D721Med (cell line): ENCODE measurements at regions not wholly inside any gene's neighbourhood (a gene's known extent, or its start where the extent isn't known, plus 50 kb on each side); places are given as distances from the start of the nearest gene placed in this dataset.

Experiments
- DNase-seq: peaks from one replicate; pipeline ENCODE4 v3.0.0; 2011; ENCODE audit warnings: low spot score; ENCODE audit not compliant: insufficient read length
- FAIRE-seq: peaks from 2 replicates; lab custom pipeline; 2011; peaks lifted over from hg19 to GRCh38; lab: Jason Lieb, UNC
- TF ChIP-seq, protein P1 (sequence below): IDR thresholded peaks from 2 replicates; pipeline ENCODE4 v1.5.1; 2012; ENCODE audit warnings: mild to moderate bottlenecking, control low read depth; ENCODE audit not compliant: insufficient read depth; ENCODE audit errors: missing control alignments

DNA sequence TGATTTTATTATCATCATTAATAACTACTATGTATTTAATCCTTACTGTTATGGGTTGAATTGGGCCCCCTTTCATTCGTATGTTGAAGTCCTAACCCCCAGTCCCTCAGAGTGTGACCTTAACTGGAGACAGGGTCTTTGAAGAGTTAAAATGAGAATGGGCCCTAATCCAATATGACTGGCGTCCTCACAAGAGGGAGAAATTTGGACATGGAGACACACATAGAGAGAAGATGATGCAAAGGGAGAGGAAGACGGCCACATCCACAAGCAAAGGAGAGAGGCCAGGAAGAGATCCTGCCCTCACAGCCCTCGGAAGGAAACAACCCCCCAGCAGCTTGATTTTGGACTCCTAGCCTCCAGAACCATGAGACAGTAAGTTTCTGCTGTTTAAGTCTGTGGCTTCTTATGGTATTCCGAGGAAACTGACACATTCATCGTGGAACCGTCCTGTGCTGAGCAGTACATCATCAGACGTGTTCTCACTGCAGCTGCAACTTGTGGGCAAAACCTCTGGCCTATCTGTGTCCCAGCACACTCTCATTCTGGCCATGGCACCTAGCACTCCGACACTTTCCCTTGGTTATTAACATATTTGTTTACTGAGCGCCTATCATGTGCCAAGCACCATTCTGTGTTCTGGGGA lies 127.6 kb downstream of the SLC38A6 start:
- DNase-seq, result no peak
- no peak for FAIRE-seq
- TF ChIP-seq, protein P1, sequence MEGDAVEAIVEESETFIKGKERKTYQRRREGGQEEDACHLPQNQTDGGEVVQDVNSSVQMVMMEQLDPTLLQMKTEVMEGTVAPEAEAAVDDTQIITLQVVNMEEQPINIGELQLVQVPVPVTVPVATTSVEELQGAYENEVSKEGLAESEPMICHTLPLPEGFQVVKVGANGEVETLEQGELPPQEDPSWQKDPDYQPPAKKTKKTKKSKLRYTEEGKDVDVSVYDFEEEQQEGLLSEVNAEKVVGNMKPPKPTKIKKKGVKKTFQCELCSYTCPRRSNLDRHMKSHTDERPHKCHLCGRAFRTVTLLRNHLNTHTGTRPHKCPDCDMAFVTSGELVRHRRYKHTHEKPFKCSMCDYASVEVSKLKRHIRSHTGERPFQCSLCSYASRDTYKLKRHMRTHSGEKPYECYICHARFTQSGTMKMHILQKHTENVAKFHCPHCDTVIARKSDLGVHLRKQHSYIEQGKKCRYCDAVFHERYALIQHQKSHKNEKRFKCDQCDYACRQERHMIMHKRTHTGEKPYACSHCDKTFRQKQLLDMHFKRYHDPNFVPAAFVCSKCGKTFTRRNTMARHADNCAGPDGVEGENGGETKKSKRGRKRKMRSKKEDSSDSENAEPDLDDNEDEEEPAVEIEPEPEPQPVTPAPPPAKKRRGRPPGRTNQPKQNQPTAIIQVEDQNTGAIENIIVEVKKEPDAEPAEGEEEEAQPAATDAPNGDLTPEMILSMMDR, result no peak

DNA sequence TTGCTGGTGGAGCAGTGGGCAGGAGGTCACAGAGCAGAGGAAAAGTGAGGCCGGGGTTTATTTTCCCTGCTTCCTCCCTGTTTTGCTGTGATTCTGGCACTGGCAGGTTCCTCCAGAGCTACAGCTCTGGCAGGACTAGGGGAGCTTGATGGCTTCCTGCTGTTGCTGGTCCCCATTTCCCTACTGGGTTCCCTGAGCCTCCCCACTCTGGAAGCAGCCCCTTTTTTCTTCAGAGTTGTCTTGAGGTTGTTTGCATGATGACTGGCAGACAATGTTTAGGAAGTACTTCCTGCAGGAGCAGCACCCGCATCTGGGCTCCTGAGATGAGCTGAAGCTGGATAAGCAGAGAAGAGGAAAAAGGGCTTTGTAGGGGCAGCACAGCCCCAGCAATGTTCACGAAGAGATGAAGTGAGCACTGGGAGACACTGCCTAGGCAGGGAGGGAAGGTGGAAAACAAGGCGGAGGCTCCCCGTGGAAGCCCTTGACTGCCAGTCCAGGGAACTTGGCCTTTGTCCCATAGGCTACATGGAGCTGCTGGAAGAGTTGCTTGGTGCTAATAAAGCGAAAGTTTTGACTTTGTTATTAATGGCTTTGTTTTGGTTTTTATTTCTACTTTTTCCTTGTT lies 126.9 kb downstream of the SLC38A6 start:
- FAIRE-seq, result no peak
- TF ChIP-seq, protein P1, result no peak
- DNase-seq, result no peak

DNA sequence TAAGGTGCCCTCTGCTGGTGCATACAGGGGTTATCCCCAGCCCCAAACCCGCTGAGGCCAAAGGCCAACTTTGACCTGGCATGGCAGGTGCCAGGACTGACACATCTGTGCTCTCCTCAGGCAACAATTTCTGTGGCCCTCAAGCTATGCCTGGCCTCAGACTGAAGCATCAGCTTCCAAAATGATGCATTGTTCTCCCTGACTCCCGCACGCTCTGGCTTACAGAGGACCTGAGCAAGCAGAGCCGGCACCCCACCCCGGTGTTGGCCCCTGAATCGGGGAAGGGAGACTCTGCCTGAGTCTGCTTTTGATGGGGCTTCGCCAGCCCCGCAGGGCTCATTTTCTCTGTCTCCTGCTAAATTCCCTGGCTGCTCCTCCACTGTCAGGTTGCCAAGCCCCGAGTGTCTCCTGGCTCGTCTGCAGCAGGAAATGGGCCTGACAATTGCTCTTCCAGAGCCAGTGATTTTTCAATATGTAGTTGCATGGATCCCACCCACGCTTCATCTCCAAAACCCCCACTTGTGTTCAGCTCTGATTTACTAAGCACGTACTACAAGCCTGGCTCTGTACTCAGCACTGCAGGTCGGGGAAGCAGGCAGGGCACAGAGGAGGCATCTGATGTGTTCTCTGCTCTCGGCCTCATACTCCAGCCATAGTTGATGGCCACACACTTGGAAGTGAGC lies 126.1 kb downstream of the SLC38A6 start:
- TF ChIP-seq, protein P1, result peak; percentile 4
- FAIRE-seq (no peak), DNase-seq (no peak)

DNA sequence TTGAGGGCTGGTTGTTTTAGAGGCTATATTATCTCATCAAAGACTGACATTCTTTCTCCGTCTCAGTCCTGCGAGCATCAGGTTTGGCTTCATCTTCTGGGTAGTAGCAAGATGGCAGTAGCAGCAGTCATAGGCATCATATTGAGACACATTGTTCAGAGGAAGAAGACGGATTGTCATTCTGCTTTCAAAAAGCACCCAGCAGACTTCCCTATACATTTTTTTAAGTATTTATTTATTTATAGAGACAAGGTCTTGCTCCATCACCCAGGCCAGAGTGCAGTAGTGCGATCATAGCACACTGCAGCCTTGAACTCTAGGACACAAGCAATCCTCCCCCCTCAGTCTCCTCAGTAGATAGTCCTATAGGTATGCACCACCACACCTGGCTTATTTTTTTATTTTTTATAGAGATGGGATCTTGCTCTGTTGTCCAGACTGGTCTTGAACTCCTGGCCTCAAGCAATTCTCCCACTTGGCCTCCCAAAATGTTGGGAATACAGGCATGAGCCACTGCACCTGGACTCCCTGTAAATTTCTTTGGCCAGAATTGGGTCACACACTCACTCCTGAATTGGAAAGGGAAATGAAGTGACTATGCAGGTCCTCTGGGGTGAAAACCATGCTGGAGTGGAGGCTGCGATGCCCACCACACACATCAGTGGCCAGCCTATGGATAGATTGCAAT lies 125.4 kb downstream of the SLC38A6 start:
- DNase-seq, result no peak
- TF ChIP-seq, protein P1, result no peak
- no peak for FAIRE-seq

DNA sequence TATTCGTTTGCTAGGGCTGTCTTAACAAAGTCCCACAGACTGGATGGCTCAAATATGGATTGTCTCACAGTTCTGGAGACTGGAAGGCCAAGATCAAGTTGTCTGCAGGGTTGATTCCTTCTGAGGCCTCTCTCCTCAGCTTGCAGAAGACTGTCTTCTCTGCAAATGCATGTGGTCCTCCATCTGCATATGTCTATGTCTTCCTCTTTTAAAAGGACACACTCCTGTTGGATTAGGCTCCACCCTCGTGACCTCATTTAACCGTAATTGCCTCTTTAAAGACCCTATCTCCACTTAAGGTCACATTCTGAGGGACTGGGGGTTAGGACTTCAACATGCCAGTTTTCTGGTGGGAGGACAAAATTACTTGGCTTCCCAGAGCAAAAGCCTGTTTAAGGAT lies 123.3 kb downstream of the SLC38A6 start:
- TF ChIP-seq, protein P1, result no peak
- DNase-seq (no peak), FAIRE-seq (no peak)

DNA sequence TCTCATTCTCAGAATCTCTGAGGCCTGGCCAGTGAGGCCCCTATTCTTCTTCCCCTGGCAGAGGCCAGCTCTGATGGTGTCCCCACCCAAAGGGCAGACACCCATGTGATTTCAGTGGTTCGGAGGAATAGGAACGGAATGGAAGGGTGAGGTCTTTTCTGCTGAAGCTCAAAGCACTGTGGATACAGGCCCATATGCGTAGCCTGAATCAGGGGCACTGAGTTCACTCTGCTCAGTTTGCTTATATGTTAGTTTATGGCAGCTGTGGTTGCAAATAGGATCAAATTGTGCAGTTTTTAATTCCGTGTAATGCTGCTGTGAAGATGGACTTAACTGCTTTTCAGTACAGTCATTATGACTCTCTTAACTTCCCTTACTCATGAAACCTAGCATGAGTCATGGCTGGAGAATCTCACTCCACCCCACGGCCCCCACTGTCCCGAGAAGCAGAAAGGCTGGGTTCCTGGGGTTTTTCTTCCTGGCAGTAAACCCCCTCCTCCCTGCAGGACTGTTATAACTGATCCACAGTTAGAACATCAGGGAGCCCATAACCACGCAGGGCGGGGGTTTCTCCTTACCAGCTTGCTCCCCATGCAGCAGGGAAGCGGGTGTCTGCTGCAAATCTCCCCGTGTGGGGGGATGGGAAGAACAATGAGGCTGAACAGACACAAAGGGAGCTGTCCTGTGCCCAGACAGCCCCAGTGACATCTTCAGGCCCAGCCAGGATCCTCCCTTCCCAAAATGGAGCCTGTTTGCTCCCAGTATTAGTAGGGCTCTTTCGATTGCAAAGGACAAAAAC lies 122.7 kb downstream of the SLC38A6 start:
- FAIRE-seq, result no peak

More for the DNA sequence above, 122.7 kb downstream of the SLC38A6 start:
- no peak for DNase-seq
- TF ChIP-seq, protein P1, result no peak
